Mucosa of descending colon (tissue), 3 donors: ENCODE measurements at regions not wholly inside any gene's neighbourhood (a gene's known extent, or its start where the extent isn't known, plus 50 kb on each side); places are given as distances from the start of the nearest gene placed in this dataset.

Experiments used
- ATAC-seq: fragments of 200-7000 bp; cut with Tn5 transposase; one replicate; pipeline ENCODE4 v1.9.1; 2020; ENCODE audit warnings: mild to moderate bottlenecking, moderate library complexity
- DNase-seq, 3 donors: peaks; one replicate each; pipeline ENCODE4 v3.0.0-alpha.2; 2020
- H3K36me3 ChIP-seq: fragments of 200-600 bp; one replicate; pipeline ENCODE4 v1.8.0; 2021; ENCODE audit warnings: low read depth, mild to moderate bottlenecking
- H3K4me1 ChIP-seq: fragments of 200-600 bp; one replicate; pipeline ENCODE4 v1.8.0; 2021; ENCODE audit warnings: low read depth, mild to moderate bottlenecking
- H3K4me3 ChIP-seq: fragments of 200-600 bp; one replicate; pipeline ENCODE4 v1.8.0; 2021; ENCODE audit warnings: mild to moderate bottlenecking
- H3K9me3 ChIP-seq: fragments of 200-600 bp; one replicate; pipeline ENCODE4 v1.8.0; 2021; ENCODE audit warnings: mild to moderate bottlenecking
- CTCF ChIP-seq: fragments of 200-600 bp; IDR thresholded peaks from one replicate; pipeline ENCODE4 v1.8.0; 2022; ENCODE audit warnings: antibody characterized with exemption, mild to moderate bottlenecking
- intact Hi-C, 2 donors: fragments of 100-400 bp; cut with DNase I in 1 of 2; cut with micrococcal nuclease in 1 of 2; formaldehyde crosslinking; loops; one replicate each; pipeline versions ENCODE4 v1.11.0 to v1.11.1; 2022; cut with DNase I, micrococcal nuclease
- donor health status: DM: no; HTN: no; CAD: no; lungs with moderate emphysema.
- donor health status: DM: no; HTN: no; CAD: no.
- donor health status: DM: no; HTN: yes; CAD: no.

- ATAC-seq = no peak
- Histone ChIP-seq H3K9me3 (no peaks in the 10 kb centered on the region), H3K4me1 (no peaks in the 10 kb centered on the region), H3K36me3 (no peaks in the 10 kb centered on the region), H3K4me3 (no peak overlapping the region)
- TF ChIP-seq CTCF = no peak
- intact Hi-C loops = no loop called here
- DNase-seq = no peak
These were observed 124.1 kb upstream of the TMCO5A start for GRCh38 chr15:37810381-37810780.

- intact Hi-C loops = no loop called here
- no peaks in the 10 kb centered on the region for H3K4me1 ChIP-seq
- H3K36me3 ChIP-seq = no peaks in the 10 kb centered on the region
- TF ChIP-seq CTCF = no peak
- DNase-seq = no peak
- no peak overlapping the region for H3K4me3 ChIP-seq
- H3K9me3 ChIP-seq = no peaks in the 10 kb centered on the region
- no peak for ATAC-seq
These were observed 121.1 kb upstream of the TMCO5A start for GRCh38 chr15:37813306-37813705.

- no peak for DNase-seq
- ATAC-seq = no peak
- Histone ChIP-seq H3K36me3 (no peaks in the 10 kb centered on the region), H3K4me3 (no peak overlapping the region), H3K9me3 (no peaks in the 10 kb centered on the region), H3K4me1 (no peaks in the 10 kb centered on the region)
- intact Hi-C loops = no loop called here
- TF ChIP-seq CTCF = no peak
These were observed 119.5 kb upstream of the TMCO5A start for GRCh38 chr15:37814847-37815515.

GRCh38 chr15:37818152-37818677 is 116.2 kb upstream of the TMCO5A start:
- no peaks in the 10 kb centered on the region for H3K9me3 ChIP-seq
- no peaks in the 10 kb centered on the region for H3K4me1 ChIP-seq
- H3K4me3 ChIP-seq = no peak overlapping the region
- TF ChIP-seq CTCF = no peak
- ATAC-seq (no peak), DNase-seq (no peak)
- no peaks in the 10 kb centered on the region for H3K36me3 ChIP-seq
- intact Hi-C loops = no loop called here

GRCh38 chr15:37819191-37819590 is 115.2 kb upstream of the TMCO5A start:
- Histone ChIP-seq H3K36me3 (no peaks in the 10 kb centered on the region), H3K9me3 (no peaks in the 10 kb centered on the region), H3K4me1 (no peaks in the 10 kb centered on the region), H3K4me3 (no peak overlapping the region)
- ATAC-seq (no peak), DNase-seq (no peak)
- intact Hi-C loops = no loop called here
- no peak for TF ChIP-seq CTCF
